GM12878 (cell line): ENCODE measurements at regions not wholly inside any gene's neighbourhood (a gene's known extent, or its start where the extent isn't known, plus 50 kb on each side); places are given as distances from the start of the nearest gene placed in this dataset.

Experiments
- ATF7 ChIP-seq: fragments of 450-650 bp; IDR thresholded peaks from 2 replicates; pipeline ENCODE4 v1.6.1; 2016; ENCODE audit warnings: low read depth, mild to moderate bottlenecking
- CHD2 ChIP-seq: IDR thresholded peaks from 2 replicates; pipeline ENCODE4 v1.6.1; 2011; ENCODE audit warnings: low read depth, low read length, improper control_type of control experiment, borderline replicate concordance
- KAT2A ChIP-seq: conservative IDR thresholded peaks from 2 replicates; pipeline ENCODE4 v1.6.1; 2011; ENCODE audit warnings: low read depth, low read length; ENCODE audit not compliant: control insufficient read depth
- NFYA ChIP-seq: IDR thresholded peaks from 2 replicates; pipeline ENCODE4 v1.6.1; 2011; ENCODE audit warnings: low read depth, mild to moderate bottlenecking, low read length, improper control_type of control experiment, borderline replicate concordance
- NR2F1 ChIP-seq: fragments of 450-650 bp; conservative IDR thresholded peaks from 2 replicates; pipeline ENCODE4 v1.6.1; 2017; ENCODE audit warnings: mild to moderate bottlenecking
- SIN3A ChIP-seq: IDR thresholded peaks from 2 replicates; pipeline ENCODE4 v1.6.1; 2012; ENCODE audit warnings: low read depth, low read length, improper control_type of control experiment
- TF ChIP-seq, protein P1 (sequence below): fragments of 450-650 bp; IDR thresholded peaks from 2 replicates; pipeline ENCODE4 v1.6.1; 2018; ENCODE audit warnings: mild to moderate bottlenecking, low read depth, moderate library complexity; ENCODE audit not compliant: partially characterized antibody
- TF ChIP-seq, protein P2 (sequence below): IDR thresholded peaks from 2 replicates; pipeline ENCODE4 v1.6.1; 2011; ENCODE audit warnings: borderline replicate concordance, low read depth, mild to moderate bottlenecking, moderate library complexity, mixed read lengths, low read length; ENCODE audit not compliant: insufficient read depth; ENCODE audit errors: extremely low read length
- TF ChIP-seq, protein P3 (sequence below): fragments of 150-350 bp; IDR thresholded peaks from 2 replicates; pipeline ENCODE4 v1.6.1; 2016; ENCODE audit warnings: low read depth, low read length

DNA sequence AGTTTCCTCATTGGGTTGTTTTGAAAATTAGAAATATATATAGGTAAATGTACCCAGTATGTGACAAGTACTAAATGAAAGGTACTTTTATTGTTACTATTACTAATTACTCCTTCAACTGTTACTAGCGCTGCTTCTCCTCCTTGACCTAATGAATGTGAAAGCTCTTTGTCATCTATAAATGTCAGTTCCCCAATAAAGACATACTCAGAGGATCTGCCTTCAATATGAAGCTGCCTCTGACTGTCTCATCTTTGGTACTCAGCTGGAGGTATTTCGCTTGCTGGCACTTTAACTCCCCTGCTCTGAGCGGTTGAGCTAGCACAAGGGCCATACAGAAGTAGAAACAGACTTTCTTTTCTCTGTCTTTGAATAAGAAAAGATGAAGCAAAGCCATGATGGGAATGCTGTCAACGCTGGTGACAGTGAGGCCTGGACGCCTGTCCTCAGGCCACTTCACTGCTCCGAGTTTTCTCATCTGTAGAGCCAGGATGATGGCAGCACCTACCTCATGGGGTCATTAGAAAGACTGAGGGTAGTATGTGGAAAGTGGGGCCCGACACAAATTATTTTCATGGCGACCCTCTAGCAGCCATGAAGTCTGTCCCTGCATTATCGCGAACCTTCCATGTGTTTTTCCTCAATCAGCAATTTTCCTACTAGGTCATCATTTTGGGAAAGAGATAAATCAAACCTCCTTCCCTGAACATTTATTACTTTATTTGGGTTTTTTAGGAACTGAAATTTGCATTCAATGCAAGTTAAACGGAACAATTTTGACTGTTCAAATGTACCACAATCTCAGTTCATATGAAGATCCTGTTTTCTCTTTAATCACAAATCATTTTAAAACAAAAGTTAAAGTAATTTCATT is 55.9 kb upstream of the SNX9 start (continued):
- TF ChIP-seq KAT2A (no peak), SIN3A (no peak), CHD2 (no peak), ATF7 (no peak), NFYA (no peak), NR2F1 (no peak)
- TF ChIP-seq, protein P1, sequence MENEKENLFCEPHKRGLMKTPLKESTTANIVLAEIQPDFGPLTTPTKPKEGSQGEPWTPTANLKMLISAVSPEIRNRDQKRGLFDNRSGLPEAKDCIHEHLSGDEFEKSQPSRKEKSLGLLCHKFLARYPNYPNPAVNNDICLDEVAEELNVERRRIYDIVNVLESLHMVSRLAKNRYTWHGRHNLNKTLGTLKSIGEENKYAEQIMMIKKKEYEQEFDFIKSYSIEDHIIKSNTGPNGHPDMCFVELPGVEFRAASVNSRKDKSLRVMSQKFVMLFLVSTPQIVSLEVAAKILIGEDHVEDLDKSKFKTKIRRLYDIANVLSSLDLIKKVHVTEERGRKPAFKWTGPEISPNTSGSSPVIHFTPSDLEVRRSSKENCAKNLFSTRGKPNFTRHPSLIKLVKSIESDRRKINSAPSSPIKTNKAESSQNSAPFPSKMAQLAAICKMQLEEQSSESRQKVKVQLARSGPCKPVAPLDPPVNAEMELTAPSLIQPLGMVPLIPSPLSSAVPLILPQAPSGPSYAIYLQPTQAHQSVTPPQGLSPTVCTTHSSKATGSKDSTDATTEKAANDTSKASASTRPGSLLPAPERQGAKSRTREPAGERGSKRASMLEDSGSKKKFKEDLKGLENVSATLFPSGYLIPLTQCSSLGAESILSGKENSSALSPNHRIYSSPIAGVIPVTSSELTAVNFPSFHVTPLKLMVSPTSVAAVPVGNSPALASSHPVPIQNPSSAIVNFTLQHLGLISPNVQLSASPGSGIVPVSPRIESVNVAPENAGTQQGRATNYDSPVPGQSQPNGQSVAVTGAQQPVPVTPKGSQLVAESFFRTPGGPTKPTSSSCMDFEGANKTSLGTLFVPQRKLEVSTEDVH, result no peak
- TF ChIP-seq, protein P2, sequence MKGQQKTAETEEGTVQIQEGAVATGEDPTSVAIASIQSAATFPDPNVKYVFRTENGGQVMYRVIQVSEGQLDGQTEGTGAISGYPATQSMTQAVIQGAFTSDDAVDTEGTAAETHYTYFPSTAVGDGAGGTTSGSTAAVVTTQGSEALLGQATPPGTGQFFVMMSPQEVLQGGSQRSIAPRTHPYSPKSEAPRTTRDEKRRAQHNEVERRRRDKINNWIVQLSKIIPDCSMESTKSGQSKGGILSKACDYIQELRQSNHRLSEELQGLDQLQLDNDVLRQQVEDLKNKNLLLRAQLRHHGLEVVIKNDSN, result no peak
- TF ChIP-seq, protein P3, sequence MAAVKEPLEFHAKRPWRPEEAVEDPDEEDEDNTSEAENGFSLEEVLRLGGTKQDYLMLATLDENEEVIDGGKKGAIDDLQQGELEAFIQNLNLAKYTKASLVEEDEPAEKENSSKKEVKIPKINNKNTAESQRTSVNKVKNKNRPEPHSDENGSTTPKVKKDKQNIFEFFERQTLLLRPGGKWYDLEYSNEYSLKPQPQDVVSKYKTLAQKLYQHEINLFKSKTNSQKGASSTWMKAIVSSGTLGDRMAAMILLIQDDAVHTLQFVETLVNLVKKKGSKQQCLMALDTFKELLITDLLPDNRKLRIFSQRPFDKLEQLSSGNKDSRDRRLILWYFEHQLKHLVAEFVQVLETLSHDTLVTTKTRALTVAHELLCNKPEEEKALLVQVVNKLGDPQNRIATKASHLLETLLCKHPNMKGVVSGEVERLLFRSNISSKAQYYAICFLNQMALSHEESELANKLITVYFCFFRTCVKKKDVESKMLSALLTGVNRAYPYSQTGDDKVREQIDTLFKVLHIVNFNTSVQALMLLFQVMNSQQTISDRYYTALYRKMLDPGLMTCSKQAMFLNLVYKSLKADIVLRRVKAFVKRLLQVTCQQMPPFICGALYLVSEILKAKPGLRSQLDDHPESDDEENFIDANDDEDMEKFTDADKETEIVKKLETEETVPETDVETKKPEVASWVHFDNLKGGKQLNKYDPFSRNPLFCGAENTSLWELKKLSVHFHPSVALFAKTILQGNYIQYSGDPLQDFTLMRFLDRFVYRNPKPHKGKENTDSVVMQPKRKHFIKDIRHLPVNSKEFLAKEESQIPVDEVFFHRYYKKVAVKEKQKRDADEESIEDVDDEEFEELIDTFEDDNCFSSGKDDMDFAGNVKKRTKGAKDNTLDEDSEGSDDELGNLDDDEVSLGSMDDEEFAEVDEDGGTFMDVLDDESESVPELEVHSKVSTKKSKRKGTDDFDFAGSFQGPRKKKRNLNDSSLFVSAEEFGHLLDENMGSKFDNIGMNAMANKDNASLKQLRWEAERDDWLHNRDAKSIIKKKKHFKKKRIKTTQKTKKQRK, result no peak
